G401 (cell line): ENCODE measurements at regions not wholly inside any gene's neighbourhood (a gene's known extent, or its start where the extent isn't known, plus 50 kb on each side); places are given as distances from the start of the nearest gene placed in this dataset.

ENCODE experiments used
- DNase-seq: peaks from one replicate; pipeline ENCODE4 v3.0.0-alpha.2; 2015; ENCODE audit warnings: low spot score
- in situ Hi-C: cut with HindIII; loops from 2 replicates; pipeline ENCODE4 v1.10.0; 2016; ENCODE audit warnings: low sequenced_read_pairs, mixed read lengths

GRCh38 chr18:22605736-22606135 is 188.0 kb upstream of the CTAGE1 start:
- no peak for DNase-seq
- in situ Hi-C loops: no loop called here

- in situ Hi-C loops: no loop called here
- no peak for DNase-seq
Measured at GRCh38 chr18:22606563-22607283, 189.0 kb upstream of the CTAGE1 start.

GRCh38 chr18:22607284-22607635 is 189.5 kb upstream of the CTAGE1 start:
- in situ Hi-C loops: no loop called here
- no peak for DNase-seq

- DNase-seq: no peak
- in situ Hi-C loops: no loop called here
Measured at GRCh38 chr18:22608847-22609246, 191.1 kb upstream of the CTAGE1 start.

- in situ Hi-C loops: no loop called here
- DNase-seq: no peak
Measured at GRCh38 chr18:22609642-22610041, 191.9 kb upstream of the CTAGE1 start.

GRCh38 chr18:22613058-22613690 is 195.5 kb upstream of the CTAGE1 start:
- no peak for DNase-seq
- in situ Hi-C loops: no loop called here

GRCh38 chr18:22613788-22614187 is 196.1 kb upstream of the CTAGE1 start:
- DNase-seq: no peak
- in situ Hi-C loops: no loop called here

GRCh38 chr18:22623513-22623912 is 205.8 kb upstream of the CTAGE1 start:
- no peak for DNase-seq
- in situ Hi-C loops: no loop called here

- in situ Hi-C loops: no loop called here
- no peak for DNase-seq
Measured at GRCh38 chr18:22624176-22624575, 206.5 kb upstream of the CTAGE1 start.

GRCh38 chr18:22625406-22625805 is 207.7 kb upstream of the CTAGE1 start:
- in situ Hi-C loops: no loop called here
- DNase-seq: no peak

- no peak for DNase-seq
- in situ Hi-C loops: no loop called here
Measured at GRCh38 chr18:22626771-22627170, 209.1 kb upstream of the CTAGE1 start.

- no peak for DNase-seq
- in situ Hi-C loops: no loop called here
Measured at GRCh38 chr18:22627506-22627905, 209.8 kb upstream of the CTAGE1 start.

GRCh38 chr18:22628795-22629510 is 211.2 kb upstream of the CTAGE1 start:
- no peak for DNase-seq
- in situ Hi-C loops: no loop called here

GRCh38 chr18:22630980-22631379 is 213.3 kb upstream of the CTAGE1 start:
- in situ Hi-C loops: no loop called here

GRCh38 chr18:22632191-22632590 is 214.5 kb upstream of the CTAGE1 start:
- DNase-seq: no peak
- in situ Hi-C loops: no loop called here

More at GRCh38 chr18:22630980-22631379, 213.3 kb upstream of the CTAGE1 start:
- no peak for DNase-seq

- no peak for DNase-seq
- in situ Hi-C loops: no loop called here
Measured at GRCh38 chr18:22634464-22634863, 216.7 kb upstream of the CTAGE1 start.

- no peak for DNase-seq
- in situ Hi-C loops: no loop called here
Measured at GRCh38 chr18:22637787-22638186, 220.1 kb upstream of the CTAGE1 start.

- DNase-seq: no peak
- in situ Hi-C loops: no loop called here
Measured at GRCh38 chr18:22639026-22639463, 221.3 kb upstream of the CTAGE1 start.

GRCh38 chr18:22639561-22639960 is 221.8 kb upstream of the CTAGE1 start:
- DNase-seq: no peak
- in situ Hi-C loops: no loop called here

- no peak for DNase-seq
- in situ Hi-C loops: no loop called here
Measured at GRCh38 chr18:22640281-22640842, 222.6 kb upstream of the CTAGE1 start.
